Fibroblast of lung (primary cell): ENCODE measurements at regions not wholly inside any gene's neighbourhood (a gene's known extent, or its start where the extent isn't known, plus 50 kb on each side); places are given as distances from the start of the nearest gene placed in this dataset.

Experiments used
- EZH2 ChIP-seq: IDR thresholded peaks from 2 replicates; pipeline ENCODE4 v1.5.1; 2012; ENCODE audit warnings: low read length, control low read depth, mild to moderate bottlenecking; ENCODE audit errors: missing control alignments
- TF ChIP-seq, protein P1 (sequence below), 2 donors: IDR thresholded peaks in 1 of 2; conservative IDR thresholded peaks in 1 of 2; 1 replicate in 1 of 2; 2 replicates in 1 of 2; pipeline ENCODE4 v1.5.1; 2011 to 2012; ENCODE audit warnings: low read length in 2 of 2, control low read depth in 1 of 2, inconsistent platforms in 1 of 2, low read depth in 1 of 2, mild to moderate bottlenecking in 1 of 2

DNA sequence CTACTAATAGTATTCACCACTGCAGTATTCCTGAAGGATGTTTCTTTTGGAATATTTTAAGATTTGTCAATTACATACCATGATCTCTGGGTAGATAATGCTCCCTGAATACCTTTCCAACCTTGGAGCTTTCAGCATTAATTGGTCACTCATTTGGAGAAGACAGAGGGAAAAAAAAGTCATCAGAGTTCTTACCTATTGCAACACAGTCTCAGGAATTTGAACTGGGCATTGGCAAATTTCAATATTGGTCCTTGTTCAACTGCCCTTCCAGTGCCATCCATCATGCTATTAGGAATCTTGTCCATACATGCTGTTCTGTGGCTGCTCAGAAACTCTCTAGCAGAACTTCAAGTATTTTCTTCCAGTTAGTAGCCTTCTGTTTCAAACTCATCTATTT lies 83.6 kb upstream of the KCNJ3 start:
- TF ChIP-seq, protein P1, sequence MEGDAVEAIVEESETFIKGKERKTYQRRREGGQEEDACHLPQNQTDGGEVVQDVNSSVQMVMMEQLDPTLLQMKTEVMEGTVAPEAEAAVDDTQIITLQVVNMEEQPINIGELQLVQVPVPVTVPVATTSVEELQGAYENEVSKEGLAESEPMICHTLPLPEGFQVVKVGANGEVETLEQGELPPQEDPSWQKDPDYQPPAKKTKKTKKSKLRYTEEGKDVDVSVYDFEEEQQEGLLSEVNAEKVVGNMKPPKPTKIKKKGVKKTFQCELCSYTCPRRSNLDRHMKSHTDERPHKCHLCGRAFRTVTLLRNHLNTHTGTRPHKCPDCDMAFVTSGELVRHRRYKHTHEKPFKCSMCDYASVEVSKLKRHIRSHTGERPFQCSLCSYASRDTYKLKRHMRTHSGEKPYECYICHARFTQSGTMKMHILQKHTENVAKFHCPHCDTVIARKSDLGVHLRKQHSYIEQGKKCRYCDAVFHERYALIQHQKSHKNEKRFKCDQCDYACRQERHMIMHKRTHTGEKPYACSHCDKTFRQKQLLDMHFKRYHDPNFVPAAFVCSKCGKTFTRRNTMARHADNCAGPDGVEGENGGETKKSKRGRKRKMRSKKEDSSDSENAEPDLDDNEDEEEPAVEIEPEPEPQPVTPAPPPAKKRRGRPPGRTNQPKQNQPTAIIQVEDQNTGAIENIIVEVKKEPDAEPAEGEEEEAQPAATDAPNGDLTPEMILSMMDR (conservative IDR thresholded peaks at IDR 0.05 in 1 of 2, IDR thresholded peaks at IDR 0.05 in 1 of 2; ENCODE audit: low read depth in 1 of 2, low read length in 2 of 2), result no peak
- TF ChIP-seq EZH2, result no peak
